HG03575 (cell line): ENCODE measurements at regions not wholly inside any gene's neighbourhood (a gene's known extent, or its start where the extent isn't known, plus 50 kb on each side); places are given as distances from the start of the nearest gene placed in this dataset.

Source experiments
- ATAC-seq: cut with Tn5 transposase; IDR thresholded peaks from one replicate; pipeline ENCODE4 v1.9.1; 2021; ENCODE audit not compliant: unreplicated experiment, insufficient number of reproducible peaks, low FRiP score; ENCODE audit errors: extremely low read depth

GRCh38 chr10:83310688-83311087 is 828.6 kb upstream of the GHITM start:
- no peak for ATAC-seq

GRCh38 chr10:83312570-83312969 is 826.7 kb upstream of the GHITM start:
- ATAC-seq = no peak

GRCh38 chr10:83332690-83333089 is 806.6 kb upstream of the GHITM start:
- ATAC-seq = no peak

GRCh38 chr10:83333566-83333965 is 805.7 kb upstream of the GHITM start:
- no peak for ATAC-seq

GRCh38 chr10:83343676-83344075 is 795.6 kb upstream of the GHITM start:
- ATAC-seq = no peak

- no peak for ATAC-seq
Observed at GRCh38 chr10:83346266-83346910, 792.9 kb upstream of the GHITM start.

- ATAC-seq = no peak
Observed at GRCh38 chr10:83352588-83352987, 786.7 kb upstream of the GHITM start.

- ATAC-seq = no peak
Observed at GRCh38 chr10:83354456-83354855, 784.9 kb upstream of the GHITM start.

- no peak for ATAC-seq
Observed at GRCh38 chr10:83357004-83357403, 782.3 kb upstream of the GHITM start.

GRCh38 chr10:83357627-83358026 is 781.7 kb upstream of the GHITM start:
- ATAC-seq = no peak

GRCh38 chr10:83367036-83367435 is 772.3 kb upstream of the GHITM start:
- ATAC-seq = no peak

GRCh38 chr10:83371696-83372490 is 767.4 kb upstream of the GHITM start:
- no peak for ATAC-seq

GRCh38 chr10:83372646-83373045 is 766.7 kb upstream of the GHITM start:
- no peak for ATAC-seq

GRCh38 chr10:83373671-83374070 is 765.6 kb upstream of the GHITM start:
- ATAC-seq = no peak

GRCh38 chr10:83374741-83375140 is 764.6 kb upstream of the GHITM start:
- no peak for ATAC-seq

GRCh38 chr10:83375274-83375673 is 764.0 kb upstream of the GHITM start:
- ATAC-seq = no peak

- ATAC-seq = no peak
Observed at GRCh38 chr10:83397806-83398205, 741.5 kb upstream of the GHITM start.

- no peak for ATAC-seq
Observed at GRCh38 chr10:83410570-83410969, 728.7 kb upstream of the GHITM start.

GRCh38 chr10:83425306-83425705 is 714.0 kb upstream of the GHITM start:
- ATAC-seq = no peak

- no peak for ATAC-seq
Observed at GRCh38 chr10:83427101-83427500, 712.2 kb upstream of the GHITM start.
